Neural progenitor cell (in vitro differentiated cells): ENCODE measurements at regions not wholly inside any gene's neighbourhood (a gene's known extent, or its start where the extent isn't known, plus 50 kb on each side); places are given as distances from the start of the nearest gene placed in this dataset.

Experiments used
- DNase-seq: peaks from one replicate; pipeline ENCODE4 v3.0.0-alpha.2; 2016; ENCODE audit warnings: low spot score
- H2AFZ ChIP-seq: fragments of 200-600 bp; sonication (generic); replicated peaks from 2 replicates; pipeline ENCODE4 v1.6.1; 2016; ENCODE audit warnings: antibody characterized with exemption
- H3F3A ChIP-seq: fragments of 200-600 bp; sonication (generic); 2 replicates; pipeline ENCODE4 v1.6.1; 2016; ENCODE audit warnings: antibody characterized with exemption, low read depth
- H3K27ac ChIP-seq: fragments of 200-600 bp; sonication (generic); 2 replicates; pipeline ENCODE4 v1.5.1; 2016; ENCODE audit warnings: mild to moderate bottlenecking
- H3K27me3 ChIP-seq: fragments of 200-600 bp; sonication (generic); 2 replicates; pipeline ENCODE4 v1.6.1; 2016; ENCODE audit warnings: mild to moderate bottlenecking, moderate library complexity
- H3K36me3 ChIP-seq: fragments of 200-600 bp; sonication (generic); 2 replicates; pipeline ENCODE4 v1.5.1; 2016
- H3K4me1 ChIP-seq: fragments of 200-600 bp; sonication (generic); 2 replicates; pipeline ENCODE4 v1.6.1; 2016; ENCODE audit warnings: mixed run types
- H3K4me2 ChIP-seq: fragments of 200-600 bp; sonication (generic); 2 replicates; pipeline ENCODE4 v1.6.1; 2016
- H3K4me3 ChIP-seq: fragments of 200-600 bp; sonication (generic); 2 replicates; pipeline ENCODE4 v1.5.1; 2016
- H3K79me2 ChIP-seq: fragments of 200-600 bp; sonication (generic); 2 replicates; pipeline ENCODE4 v1.6.1; 2016; ENCODE audit warnings: low read depth
- H3K9ac ChIP-seq: fragments of 200-600 bp; sonication (generic); 2 replicates; pipeline ENCODE4 v1.6.1; 2016
- H3K9me3 ChIP-seq: fragments of 200-600 bp; sonication (generic); 2 replicates; pipeline ENCODE4 v1.5.1; 2016; ENCODE audit warnings: low read depth
- H4K20me1 ChIP-seq: fragments of 200-600 bp; sonication (generic); 2 replicates; pipeline ENCODE4 v1.6.1; 2016; ENCODE audit warnings: low read depth
- H3K27ac Mint-ChIP-seq: 3 replicates; pipeline ENCODE4 v1.8.0; 2021; ENCODE audit warnings: mixed read lengths
- H3K27me3 Mint-ChIP-seq: 2 replicates; pipeline ENCODE4 v1.8.0; 2022; ENCODE audit warnings: low read depth, mild to moderate bottlenecking, inconsistent platforms, moderate library complexity, mixed read lengths; ENCODE audit not compliant: insufficient read depth
- H3K36me3 Mint-ChIP-seq: 3 replicates; pipeline ENCODE4 v1.8.0; 2021; ENCODE audit warnings: mixed read lengths
- H3K4me1 Mint-ChIP-seq: 3 replicates; pipeline ENCODE4 v1.8.0; 2021; ENCODE audit warnings: mixed read lengths
- H3K4me3 Mint-ChIP-seq: 3 replicates; pipeline ENCODE4 v1.8.0; 2021; ENCODE audit warnings: mild to moderate bottlenecking, moderate library complexity, mixed read lengths
- H3K9me3 Mint-ChIP-seq: 3 replicates; pipeline ENCODE4 v1.8.0; 2020; ENCODE audit warnings: mixed read lengths
- CTCF ChIP-seq: fragments of 200-600 bp; sonication (generic); IDR thresholded peaks from 2 replicates; pipeline ENCODE4 v1.5.1; 2017; ENCODE audit warnings: antibody characterized with exemption, mild to moderate bottlenecking
- EZH2 ChIP-seq: fragments of 200-600 bp; sonication (generic); IDR thresholded peaks from 2 replicates; pipeline ENCODE4 v1.6.1; 2017; ENCODE audit warnings: antibody characterized with exemption, mild to moderate bottlenecking, moderate library complexity
- EZH2phosphoT487 ChIP-seq: fragments of 200-600 bp; sonication (generic); IDR thresholded peaks from 2 replicates; pipeline ENCODE4 v1.6.1; 2017; ENCODE audit warnings: antibody characterized with exemption

GRCh38 chr2:123495241-123495640, 529.8 kb upstream of the CNTNAP5 start:
- Histone ChIP-seq H3K9me3 (no peaks in the 10 kb centered on the region), H3K27ac (no peak overlapping the region), H2AFZ (no peak overlapping the region), H3K36me3 (no peaks in the 10 kb centered on the region), H3K4me1 (no peaks in the 10 kb centered on the region), H4K20me1 (no peaks in the 10 kb centered on the region), H3K27me3 (no peaks in the 10 kb centered on the region), H3K4me3 (no peak overlapping the region), H3K9ac (no peak overlapping the region), H3F3A (no peaks in the 10 kb centered on the region), H3K79me2 (no peaks in the 10 kb centered on the region), H3K4me2 (no peak overlapping the region)
- H3K27me3 Mint-ChIP-seq: peaks cover 2% of the 10 kb centered on the region
- H3K4me1 Mint-ChIP-seq: no peaks in the 10 kb centered on the region
- DNase-seq: no peak
- H3K27ac Mint-ChIP-seq: no peak overlapping the region
- no peaks in the 10 kb centered on the region for H3K36me3 Mint-ChIP-seq
- no peak overlapping the region for H3K4me3 Mint-ChIP-seq
- TF ChIP-seq EZH2 (no peak), EZH2phosphoT487 (no peak), CTCF (no peak)
- H3K9me3 Mint-ChIP-seq: no peaks in the 10 kb centered on the region

GRCh38 chr2:123500346-123500745, 524.7 kb upstream of the CNTNAP5 start:
- H3K4me2 ChIP-seq: no peak overlapping the region
- H3K79me2 ChIP-seq: no peaks in the 10 kb centered on the region
- Mint-ChIP-seq H3K4me1 (no peaks in the 10 kb centered on the region), H3K27ac (no peak overlapping the region), H3K9me3 (no peaks in the 10 kb centered on the region), H3K4me3 (no peak overlapping the region), H3K27me3 (peaks cover 4% of the 10 kb centered on the region), H3K36me3 (no peaks in the 10 kb centered on the region)
- no peak overlapping the region for H3K4me3 ChIP-seq
- no peaks in the 10 kb centered on the region for H3K9me3 ChIP-seq
- H3F3A ChIP-seq: no peaks in the 10 kb centered on the region
- H2AFZ ChIP-seq: no peak overlapping the region
- no peaks in the 10 kb centered on the region for H3K36me3 ChIP-seq
- no peak overlapping the region for H3K27ac ChIP-seq
- H4K20me1 ChIP-seq: no peaks in the 10 kb centered on the region
- TF ChIP-seq EZH2phosphoT487: no peak
- no peak for TF ChIP-seq EZH2
- H3K27me3 ChIP-seq: no peaks in the 10 kb centered on the region
- H3K4me1 ChIP-seq: no peaks in the 10 kb centered on the region
- DNase-seq: no peak
- H3K9ac ChIP-seq: no peak overlapping the region

- H3K4me2 ChIP-seq: no peak overlapping the region
- Mint-ChIP-seq H3K27ac (no peak overlapping the region), H3K4me3 (no peak overlapping the region), H3K27me3 (peaks cover 4% of the 10 kb centered on the region), H3K4me1 (no peaks in the 10 kb centered on the region), H3K36me3 (no peaks in the 10 kb centered on the region), H3K9me3 (no peaks in the 10 kb centered on the region)
- no peak overlapping the region for H3K4me3 ChIP-seq
- no peaks in the 10 kb centered on the region for H3F3A ChIP-seq
- TF ChIP-seq EZH2 (no peak), EZH2phosphoT487 (no peak), CTCF (no peak)
- H3K36me3 ChIP-seq: no peaks in the 10 kb centered on the region
- no peak overlapping the region for H3K27ac ChIP-seq
- no peaks in the 10 kb centered on the region for H3K27me3 ChIP-seq
- no peak overlapping the region for H2AFZ ChIP-seq
- no peaks in the 10 kb centered on the region for H3K9me3 ChIP-seq
- H4K20me1 ChIP-seq: no peaks in the 10 kb centered on the region
- no peaks in the 10 kb centered on the region for H3K79me2 ChIP-seq
- no peak overlapping the region for H3K9ac ChIP-seq
- H3K4me1 ChIP-seq: no peaks in the 10 kb centered on the region
- no peak for DNase-seq
Observed at GRCh38 chr2:123500988-123501387, 524.1 kb upstream of the CNTNAP5 start.

GRCh38 chr2:123502931-123503330, 522.2 kb upstream of the CNTNAP5 start:
- peaks cover 2% of the 10 kb centered on the region for H3K9me3 Mint-ChIP-seq
- Histone ChIP-seq H3F3A (no peaks in the 10 kb centered on the region), H3K4me2 (no peak overlapping the region), H3K79me2 (no peaks in the 10 kb centered on the region), H4K20me1 (no peaks in the 10 kb centered on the region), H3K36me3 (no peaks in the 10 kb centered on the region), H3K27me3 (no peaks in the 10 kb centered on the region), H2AFZ (no peak overlapping the region), H3K9me3 (no peaks in the 10 kb centered on the region), H3K27ac (no peak overlapping the region), H3K4me3 (no peak overlapping the region), H3K9ac (no peak overlapping the region), H3K4me1 (no peaks in the 10 kb centered on the region)
- H3K4me3 Mint-ChIP-seq: no peak overlapping the region
- no peak for DNase-seq
- H3K36me3 Mint-ChIP-seq: no peaks in the 10 kb centered on the region
- no peak overlapping the region for H3K27ac Mint-ChIP-seq
- peaks cover 4% of the 10 kb centered on the region for H3K27me3 Mint-ChIP-seq
- no peaks in the 10 kb centered on the region for H3K4me1 Mint-ChIP-seq
- TF ChIP-seq CTCF: no peak
- no peak for TF ChIP-seq EZH2
- no peak for TF ChIP-seq EZH2phosphoT487
